Spleen (tissue), 7 donors: ENCODE measurements at regions not wholly inside any gene's neighbourhood (a gene's known extent, or its start where the extent isn't known, plus 50 kb on each side); places are given as distances from the start of the nearest gene placed in this dataset.

ENCODE experiments used
- CTCF ChIP-seq, 11 experiments: fragments of 200-600 bp in 7 of 11; fragments of 450-650 bp in 4 of 11; sonication (generic) in 4 of 11; IDR thresholded peaks in 8 of 11; conservative IDR thresholded peaks in 3 of 11; 1 replicate in 7 of 11; 2 replicates in 4 of 11; pipeline versions ENCODE4 v1.4.0 to v1.8.0; 2016 to 2021; ENCODE audit warnings: antibody characterized with exemption in 11 of 11, inconsistent platforms in 4 of 11, mild to moderate bottlenecking in 1 of 11
- POLR2A ChIP-seq, 3 donors: fragments of 450-650 bp; IDR thresholded peaks; one replicate each; pipeline ENCODE4 v1.5.1; 2017; ENCODE audit warnings: antibody characterized with exemption in 3 of 3, mild to moderate bottlenecking in 1 of 3
- donor health status: DM: no; HTN: no; CAD: no; lungs with moderate emphysema.
- donor health status: DM: no; HTN: no; CAD: no.
- donor health status: DM: no; HTN: no; CAD: no.

GRCh38 chr11:123255909-123256308 lies 60.9 kb upstream of the CLMP start:
- no peak for TF ChIP-seq CTCF (IDR thresholded peaks at IDR 0.05 in 8 of 11, conservative IDR thresholded peaks at IDR 0.05 in 3 of 11)
- TF ChIP-seq POLR2A (IDR thresholded peaks at IDR 0.05) = no peak
